Mononuclear cell (primary cell): ENCODE measurements at regions not wholly inside any gene's neighbourhood (a gene's known extent, or its start where the extent isn't known, plus 50 kb on each side); places are given as distances from the start of the nearest gene placed in this dataset.

Experiments used
- H3K27me3 ChIP-seq: 2 replicates; pipeline ENCODE4 v1.6.0; 2011; ENCODE audit warnings: low read length, control low read depth; ENCODE audit not compliant: insufficient read depth
- H3K4me1 ChIP-seq: 2 replicates; pipeline ENCODE4 v1.5.1; 2011; ENCODE audit warnings: mild to moderate bottlenecking, low read length, control low read depth; ENCODE audit not compliant: insufficient read depth
- H3K4me3 ChIP-seq: 2 replicates; pipeline ENCODE4 v1.5.1; 2011; ENCODE audit warnings: mild to moderate bottlenecking, low read length, moderate library complexity
- H3K9me3 ChIP-seq: 2 replicates; pipeline ENCODE4 v1.5.1; 2011; ENCODE audit warnings: low read depth, mild to moderate bottlenecking, control low read depth, low read length

DNA sequence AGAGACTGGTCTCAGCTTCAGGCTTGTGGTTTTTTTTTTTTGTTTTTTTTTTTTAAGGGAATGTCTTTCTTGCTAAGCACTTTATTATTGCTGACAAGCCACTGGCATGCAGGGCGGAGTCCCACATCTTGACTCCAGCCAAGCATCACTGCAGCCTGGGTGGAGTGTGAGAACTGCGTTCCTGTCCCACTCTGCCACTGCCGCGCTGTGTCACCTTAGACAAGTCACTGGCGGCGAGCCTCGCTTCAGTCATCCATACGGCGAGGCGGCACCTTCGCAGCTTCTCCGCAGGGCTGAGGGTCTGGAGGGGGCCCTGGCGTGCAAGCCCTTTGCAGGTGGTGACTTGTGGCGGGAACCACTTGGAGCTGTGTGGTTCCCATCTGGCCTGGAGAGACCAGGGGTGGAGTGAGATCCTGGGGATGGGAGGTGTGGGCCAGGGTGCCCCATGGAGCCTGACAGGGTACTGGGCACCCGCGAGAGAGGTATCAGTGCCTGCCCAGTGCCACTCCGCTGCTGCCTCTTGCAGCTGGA is 99.1 kb upstream of the CIBAR2 start:
- Histone ChIP-seq H3K27me3 (no peaks in the 10 kb centered on the region), H3K4me3 (no peak overlapping the region)

GRCh38 chr16:85213926-85214675 is 101.8 kb upstream of the CIBAR2 start:
- no peaks in the 10 kb centered on the region for H3K9me3 ChIP-seq
- H3K4me3 ChIP-seq = no peak overlapping the region
- no peaks in the 10 kb centered on the region for H3K27me3 ChIP-seq
- H3K4me1 ChIP-seq = no peaks in the 10 kb centered on the region

More for the DNA sequence above, 99.1 kb upstream of the CIBAR2 start:
- H3K9me3 ChIP-seq = no peaks in the 10 kb centered on the region
- H3K4me1 ChIP-seq = no peaks in the 10 kb centered on the region

DNA sequence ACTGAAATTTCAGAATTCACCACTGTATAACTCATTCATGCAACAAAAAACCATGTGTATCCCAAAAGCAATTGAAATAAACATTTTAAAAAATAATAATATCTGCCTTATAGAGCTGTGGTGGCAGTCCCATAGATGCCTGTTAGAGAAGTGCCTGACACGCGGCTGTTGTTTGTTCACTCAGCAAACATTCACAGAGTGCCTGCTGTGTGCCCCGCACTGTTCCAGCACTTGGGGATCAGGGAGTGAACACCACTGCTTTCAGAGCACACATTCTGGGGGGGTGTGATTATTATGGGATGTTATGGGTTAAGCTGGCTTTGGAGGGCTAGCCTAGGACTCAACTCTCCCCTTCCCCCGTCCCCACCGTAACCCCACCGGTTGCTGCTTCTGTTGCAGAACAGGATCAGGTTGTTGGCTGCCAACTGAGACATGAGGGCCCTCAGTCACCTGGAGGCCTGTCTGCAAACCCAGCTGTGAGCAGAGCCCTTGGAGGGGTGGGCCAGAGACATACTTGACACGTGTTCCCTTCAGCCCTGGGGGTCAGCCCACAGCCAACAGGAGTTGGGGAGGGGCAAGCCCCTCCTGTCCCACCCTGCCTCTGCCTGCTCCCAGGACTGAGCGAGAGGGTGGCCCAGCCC is 103.3 kb upstream of the CIBAR2 start:
- no peak overlapping the region for H3K4me3 ChIP-seq
- H3K27me3 ChIP-seq = no peaks in the 10 kb centered on the region
- no peaks in the 10 kb centered on the region for H3K9me3 ChIP-seq
- H3K4me1 ChIP-seq = no peaks in the 10 kb centered on the region

GRCh38 chr16:85216522-85217375 is 104.5 kb upstream of the CIBAR2 start:
- no peaks in the 10 kb centered on the region for H3K27me3 ChIP-seq
- H3K4me3 ChIP-seq = no peak overlapping the region
- no peaks in the 10 kb centered on the region for H3K4me1 ChIP-seq
- H3K9me3 ChIP-seq = no peaks in the 10 kb centered on the region

DNA sequence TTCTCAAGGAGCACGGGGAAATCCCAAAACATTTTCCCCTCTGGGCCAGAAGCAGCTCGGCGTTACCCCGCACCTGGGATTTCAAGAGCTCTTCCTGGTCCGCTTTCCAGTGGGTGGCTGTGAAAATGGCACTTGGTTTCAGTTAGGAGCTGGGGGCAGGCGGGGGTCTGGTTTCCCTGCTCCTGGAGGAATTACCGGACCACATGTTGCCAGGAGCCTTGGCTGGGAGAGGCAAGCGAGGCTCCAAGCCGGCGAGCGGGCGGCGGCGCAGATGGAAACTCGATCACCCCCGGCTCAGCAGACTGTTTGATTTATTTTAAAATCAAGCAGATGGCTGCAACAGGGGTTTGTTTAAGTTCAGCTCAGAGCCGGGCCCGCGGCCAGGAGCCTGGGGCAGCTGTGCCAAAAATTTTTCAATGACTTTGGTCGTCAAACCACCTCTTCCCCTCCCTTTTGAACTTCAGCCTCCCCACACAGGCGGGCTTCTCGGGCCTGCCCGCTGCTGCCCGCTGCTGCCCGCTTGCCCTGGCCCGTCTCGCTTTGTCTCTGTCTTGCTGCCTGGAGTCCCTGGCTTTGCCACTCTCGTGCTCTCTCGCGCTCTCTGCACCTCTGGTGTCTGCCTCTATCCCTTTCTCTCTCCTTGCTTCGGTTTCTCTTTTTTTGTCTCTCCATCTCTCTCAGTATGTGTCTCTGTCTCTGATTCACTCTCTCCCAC is 108.0 kb upstream of the CIBAR2 start:
- Histone ChIP-seq H3K4me1 (no peaks in the 10 kb centered on the region), H3K27me3 (no peaks in the 10 kb centered on the region), H3K9me3 (no peaks in the 10 kb centered on the region), H3K4me3 (no peak overlapping the region)

GRCh38 chr16:85220964-85221731 is 108.9 kb upstream of the CIBAR2 start:
- no peaks in the 10 kb centered on the region for H3K9me3 ChIP-seq
- no peak overlapping the region for H3K4me3 ChIP-seq
- no peaks in the 10 kb centered on the region for H3K4me1 ChIP-seq

DNA sequence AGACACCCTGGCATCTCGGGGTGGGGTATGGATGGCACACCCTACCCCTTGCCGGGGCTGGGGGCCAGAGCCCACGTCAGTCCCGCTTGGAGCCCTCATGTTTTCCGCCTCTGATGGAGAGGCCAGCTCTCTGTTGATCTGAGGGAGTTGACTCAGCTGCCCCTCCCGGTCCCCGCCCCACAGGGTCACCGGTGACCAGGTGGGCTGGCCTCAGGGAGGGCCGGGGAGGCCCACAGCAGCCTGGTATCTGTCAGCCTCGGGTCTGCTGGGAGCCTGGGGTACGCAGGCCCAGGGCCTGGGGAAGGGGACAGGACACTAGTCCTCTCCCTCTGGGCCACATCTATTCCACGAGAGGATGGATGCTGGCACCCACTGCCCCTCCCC is 109.5 kb upstream of the CIBAR2 start:
- Histone ChIP-seq H3K27me3 (no peaks in the 10 kb centered on the region), H3K9me3 (no peaks in the 10 kb centered on the region), H3K4me1 (no peaks in the 10 kb centered on the region)

More at GRCh38 chr16:85220964-85221731, 108.9 kb upstream of the CIBAR2 start:
- no peaks in the 10 kb centered on the region for H3K27me3 ChIP-seq

DNA sequence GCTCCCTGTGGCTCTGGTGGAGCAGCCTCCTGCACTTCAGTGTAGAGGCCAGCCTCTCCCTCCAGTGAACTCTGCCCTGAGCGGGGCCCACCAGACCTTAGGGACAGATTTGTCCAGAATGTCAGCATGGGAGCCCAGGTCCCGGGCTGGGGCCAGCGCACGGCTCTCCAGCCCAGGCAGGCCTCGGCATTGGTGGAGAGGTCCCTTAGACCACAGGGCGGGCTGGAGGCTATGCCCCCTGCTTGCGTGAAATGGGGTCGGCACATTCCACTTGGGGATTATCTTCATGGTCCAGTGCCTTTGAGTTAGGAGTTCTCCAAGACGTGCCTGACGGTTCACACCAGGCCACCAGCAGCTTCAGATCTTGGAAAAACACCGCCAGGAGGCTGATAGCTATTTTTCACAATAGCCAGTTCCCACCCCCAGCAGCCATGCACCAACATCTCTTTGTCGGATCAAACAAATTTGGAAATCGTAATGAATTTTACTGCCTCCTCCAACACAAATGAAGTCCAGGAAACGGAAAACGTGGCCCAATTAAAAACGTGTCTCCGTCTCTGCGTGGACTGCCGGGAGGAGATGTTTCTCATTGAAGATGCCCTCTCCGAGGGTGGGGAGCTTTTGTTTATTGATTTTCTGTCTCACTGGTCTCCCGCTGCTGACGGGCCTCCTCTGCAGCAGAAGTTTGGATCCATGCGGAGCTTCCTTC is 110.0 kb upstream of the CIBAR2 start:
- Histone ChIP-seq H3K4me1 (no peaks in the 10 kb centered on the region), H3K27me3 (no peaks in the 10 kb centered on the region), H3K9me3 (no peaks in the 10 kb centered on the region), H3K4me3 (no peak overlapping the region)

More for the DNA sequence above, 109.5 kb upstream of the CIBAR2 start:
- H3K4me3 ChIP-seq = no peak overlapping the region

DNA sequence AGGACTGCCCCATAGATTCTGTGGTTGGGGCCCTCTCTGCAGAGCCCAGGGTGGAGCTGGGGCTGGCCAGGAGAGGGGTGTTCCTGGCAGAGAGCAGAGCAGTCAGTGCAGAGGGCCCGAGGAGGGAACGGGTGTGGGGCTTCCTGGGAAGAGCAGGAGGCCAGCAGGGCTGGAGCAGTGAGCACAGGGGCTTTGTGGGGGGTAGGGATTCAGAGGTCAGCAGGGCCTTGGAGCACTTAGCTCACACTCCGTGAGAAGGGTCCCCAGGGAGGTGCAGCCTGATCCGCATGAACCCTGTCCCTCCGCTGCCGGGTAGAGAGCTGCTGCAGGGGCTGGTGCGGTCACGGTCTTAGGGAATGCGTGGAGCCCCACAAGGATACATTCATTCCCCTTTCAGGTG is 113.0 kb upstream of the CIBAR2 start:
- H3K9me3 ChIP-seq = no peaks in the 10 kb centered on the region
- H3K27me3 ChIP-seq = no peaks in the 10 kb centered on the region
- H3K4me3 ChIP-seq = no peak overlapping the region
- no peaks in the 10 kb centered on the region for H3K4me1 ChIP-seq

GRCh38 chr16:85225721-85226120 is 113.4 kb upstream of the CIBAR2 start:
- Histone ChIP-seq H3K4me1 (no peaks in the 10 kb centered on the region), H3K27me3 (no peaks in the 10 kb centered on the region), H3K4me3 (no peak overlapping the region), H3K9me3 (no peaks in the 10 kb centered on the region)

- Histone ChIP-seq H3K27me3 (no peaks in the 10 kb centered on the region), H3K4me3 (no peak overlapping the region), H3K9me3 (no peaks in the 10 kb centered on the region), H3K4me1 (no peaks in the 10 kb centered on the region)
Observed at GRCh38 chr16:85227084-85227945, 115.0 kb upstream of the CIBAR2 start.

GRCh38 chr16:85227946-85228862 is 115.9 kb upstream of the CIBAR2 start:
- Histone ChIP-seq H3K27me3 (no peaks in the 10 kb centered on the region), H3K4me3 (no peak overlapping the region), H3K9me3 (no peaks in the 10 kb centered on the region)

More at GRCh38 chr16:85227946-85228862, 115.9 kb upstream of the CIBAR2 start:
- H3K4me1 ChIP-seq = no peaks in the 10 kb centered on the region
